ENCODE measurements at regions not wholly inside any gene's neighbourhood (a gene's known extent, or its start where the extent isn't known, plus 50 kb on each side); places are given as distances from the start of the nearest gene placed in this dataset.
"Not testable (repeated sequence)": the region's sequence is repeated elsewhere in the genome, so short reads cannot be mapped to it uniquely, and the experiment has no call there.

DNA sequence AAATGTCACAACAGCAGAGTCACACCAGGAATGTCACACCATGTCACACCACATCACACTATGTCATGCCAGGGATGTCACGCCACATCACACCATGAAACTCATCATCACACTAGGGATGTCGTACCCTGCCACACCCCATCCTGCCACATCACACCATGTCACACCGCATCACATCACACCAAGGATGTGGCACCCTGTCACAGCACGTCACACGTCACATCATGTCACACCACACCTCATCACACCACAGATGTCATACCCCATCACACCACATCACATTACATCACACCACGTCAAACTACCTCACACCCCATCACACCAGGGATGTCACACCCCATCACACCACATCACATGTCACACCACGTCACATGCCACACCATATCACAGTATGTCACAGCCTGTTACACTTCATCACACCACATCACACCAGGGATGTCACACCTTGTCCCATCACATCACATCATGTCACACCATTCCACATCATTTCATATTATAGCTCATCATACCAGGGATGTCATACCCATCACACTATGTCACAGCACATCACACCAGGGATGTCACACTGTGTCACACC is 90.9 kb downstream of the TMEM121 start:
- TF ChIP-seq, protein P1, sequence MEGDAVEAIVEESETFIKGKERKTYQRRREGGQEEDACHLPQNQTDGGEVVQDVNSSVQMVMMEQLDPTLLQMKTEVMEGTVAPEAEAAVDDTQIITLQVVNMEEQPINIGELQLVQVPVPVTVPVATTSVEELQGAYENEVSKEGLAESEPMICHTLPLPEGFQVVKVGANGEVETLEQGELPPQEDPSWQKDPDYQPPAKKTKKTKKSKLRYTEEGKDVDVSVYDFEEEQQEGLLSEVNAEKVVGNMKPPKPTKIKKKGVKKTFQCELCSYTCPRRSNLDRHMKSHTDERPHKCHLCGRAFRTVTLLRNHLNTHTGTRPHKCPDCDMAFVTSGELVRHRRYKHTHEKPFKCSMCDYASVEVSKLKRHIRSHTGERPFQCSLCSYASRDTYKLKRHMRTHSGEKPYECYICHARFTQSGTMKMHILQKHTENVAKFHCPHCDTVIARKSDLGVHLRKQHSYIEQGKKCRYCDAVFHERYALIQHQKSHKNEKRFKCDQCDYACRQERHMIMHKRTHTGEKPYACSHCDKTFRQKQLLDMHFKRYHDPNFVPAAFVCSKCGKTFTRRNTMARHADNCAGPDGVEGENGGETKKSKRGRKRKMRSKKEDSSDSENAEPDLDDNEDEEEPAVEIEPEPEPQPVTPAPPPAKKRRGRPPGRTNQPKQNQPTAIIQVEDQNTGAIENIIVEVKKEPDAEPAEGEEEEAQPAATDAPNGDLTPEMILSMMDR (IDR thresholded peaks at IDR 0.05; ENCODE audit: low read depth, low read length): no peak
- no peak overlapping the region for H3K4me3 ChIP-seq (ENCODE audit: low read depth, low read length)

DNA sequence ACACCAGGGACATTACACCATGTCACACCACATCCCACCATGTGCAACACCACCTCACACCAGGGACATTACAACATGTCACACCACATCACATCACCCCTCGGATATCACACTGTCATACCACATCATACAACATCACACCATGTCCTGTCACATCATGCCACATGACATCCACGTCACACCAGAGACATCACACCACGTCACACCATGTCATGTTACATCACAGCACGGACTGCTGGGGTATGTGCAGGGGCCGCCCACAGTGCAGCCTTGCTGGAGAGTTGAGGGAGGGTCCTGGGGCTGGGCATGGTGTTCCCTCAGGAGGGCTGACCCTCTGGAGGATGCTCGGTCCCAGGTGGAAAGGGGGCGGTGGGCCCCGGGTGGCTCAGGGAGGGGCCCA is 91.4 kb downstream of the TMEM121 start:
- H3K4me3 ChIP-seq (ENCODE audit: low read depth, low read length): not testable (repeated sequence)

DNA sequence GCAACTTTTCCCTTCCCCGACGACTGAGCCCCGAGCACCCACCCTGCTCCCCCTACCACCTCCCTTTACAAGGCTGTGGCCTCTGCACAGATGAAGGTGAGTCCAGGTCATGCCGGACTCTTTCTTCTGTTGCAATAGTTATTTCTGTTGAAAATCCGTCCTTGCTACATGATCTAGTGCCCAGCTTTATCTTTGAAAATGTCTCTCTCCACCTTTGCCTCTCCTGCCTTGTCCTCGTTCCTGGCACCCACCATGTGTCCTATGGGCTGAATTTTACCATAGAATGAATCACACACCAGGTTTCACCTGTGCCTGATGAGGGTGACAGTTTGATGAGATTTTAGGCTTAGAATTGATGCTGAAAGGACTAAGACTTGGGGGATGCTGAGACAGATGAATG is 92.9 kb downstream of the TMEM121 start:
- H3K4me3 ChIP-seq (ENCODE audit: low read depth, low read length): not testable (repeated sequence)

DNA sequence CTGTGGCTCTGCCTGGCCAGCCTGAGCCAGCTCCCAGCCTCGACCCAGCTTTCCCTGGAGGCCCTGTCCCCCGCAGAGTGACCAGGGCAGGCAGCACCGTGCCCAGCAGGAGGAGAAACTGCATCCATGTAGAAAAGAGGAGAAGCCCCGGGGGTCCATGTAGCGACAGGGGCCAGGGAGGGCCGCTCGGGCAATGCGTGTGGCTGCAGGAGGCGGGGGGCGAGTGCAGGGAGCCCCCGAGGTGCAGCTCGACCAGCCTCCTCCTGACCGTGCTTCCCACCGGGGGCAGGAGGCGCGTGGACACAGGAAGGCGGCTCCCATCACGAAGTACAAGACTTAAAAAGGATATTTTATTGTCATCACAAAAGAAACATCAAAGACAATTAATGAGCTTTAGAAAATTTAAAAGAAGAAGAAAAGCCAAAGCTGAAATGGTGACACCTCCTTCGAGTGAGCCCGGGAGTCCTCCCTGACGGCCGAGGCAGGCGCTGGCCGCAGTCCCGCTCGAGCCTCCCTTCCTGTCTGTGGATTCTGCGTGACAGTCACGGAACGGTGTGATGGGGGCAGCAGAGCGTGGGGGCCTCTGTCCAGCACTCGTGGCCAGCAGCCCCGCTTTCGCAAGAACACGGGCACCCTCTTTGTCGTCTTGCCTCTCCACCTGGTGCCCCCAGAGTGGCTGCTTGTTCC is 93.9 kb downstream of the TMEM121 start:
- not testable (repeated sequence) for H3K4me3 ChIP-seq (ENCODE audit: low read depth, low read length)

DNA sequence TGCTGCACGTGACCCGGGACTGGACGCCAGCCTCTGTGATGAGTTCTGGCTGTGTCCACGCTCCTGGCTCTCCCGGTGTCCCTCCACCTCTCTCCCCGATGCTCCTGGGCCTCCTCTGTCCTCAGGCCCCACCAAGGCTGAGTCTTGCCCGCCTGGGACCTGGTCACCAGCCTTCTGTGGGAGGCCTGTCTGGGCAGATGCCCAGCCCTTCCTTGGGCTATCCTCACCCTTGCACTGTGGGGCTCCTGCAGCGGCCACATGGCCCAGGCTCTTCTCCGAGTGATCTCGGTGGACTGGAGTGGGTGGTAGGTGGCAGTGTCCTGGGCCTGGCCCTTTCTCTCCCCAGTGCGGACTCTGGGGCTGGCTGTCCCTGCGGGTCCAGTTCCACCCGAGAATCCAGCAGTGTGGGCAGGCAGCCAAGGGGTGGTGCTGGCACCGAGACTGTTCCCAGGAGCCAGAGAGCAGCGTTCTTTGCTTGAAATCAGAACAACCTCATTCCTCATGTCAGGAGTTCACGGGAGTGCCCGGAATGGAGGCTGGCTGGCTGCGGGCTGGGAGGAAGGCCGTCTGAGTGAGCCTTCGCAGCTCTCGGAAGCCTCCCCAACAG is 94.6 kb downstream of the TMEM121 start:
- not testable (repeated sequence) for H3K4me3 ChIP-seq (ENCODE audit: low read depth, low read length)

DNA sequence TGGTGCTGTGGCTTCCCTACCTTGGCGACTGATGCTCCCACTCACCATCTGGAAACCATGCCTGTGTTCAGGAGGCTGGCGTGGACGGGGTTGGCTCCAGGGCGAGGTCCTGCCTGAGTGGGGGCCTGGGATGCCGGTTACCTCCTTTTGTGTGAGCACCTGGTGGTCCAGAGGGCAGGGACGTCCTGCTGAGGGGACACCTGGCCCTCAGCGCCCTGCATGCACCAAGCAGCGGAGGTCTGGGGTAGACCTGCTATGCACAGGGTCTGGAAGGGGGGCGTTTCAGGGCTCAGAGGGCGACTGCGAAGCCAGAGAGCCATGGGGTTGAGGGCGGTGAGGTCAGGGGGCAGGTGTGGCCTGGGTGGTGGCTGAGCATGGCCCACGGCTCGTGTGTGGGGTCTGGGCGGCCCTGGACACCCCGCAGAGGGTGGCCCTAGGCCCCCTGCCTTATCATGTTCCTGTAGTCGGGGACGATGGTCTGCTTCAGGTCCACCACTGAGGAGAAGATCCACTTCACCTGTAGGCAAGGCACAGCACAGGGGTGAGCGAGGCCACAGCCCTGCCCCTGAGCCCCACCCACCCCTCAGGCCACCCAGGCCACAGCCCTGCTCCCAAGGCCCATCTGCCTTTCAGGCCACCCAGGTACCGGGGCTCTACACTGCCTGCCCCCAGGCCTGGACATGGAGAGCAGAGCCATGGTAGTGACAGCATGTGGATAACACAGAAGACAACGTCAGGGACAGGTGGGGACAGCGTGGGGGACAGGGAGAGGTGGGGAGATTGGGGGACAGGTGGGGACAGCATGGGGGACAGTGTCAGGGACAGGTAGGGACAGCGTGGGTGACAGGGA is 95.3 kb downstream of the TMEM121 start:
- H3K4me3 ChIP-seq (ENCODE audit: low read depth, low read length): not testable (repeated sequence)

DNA sequence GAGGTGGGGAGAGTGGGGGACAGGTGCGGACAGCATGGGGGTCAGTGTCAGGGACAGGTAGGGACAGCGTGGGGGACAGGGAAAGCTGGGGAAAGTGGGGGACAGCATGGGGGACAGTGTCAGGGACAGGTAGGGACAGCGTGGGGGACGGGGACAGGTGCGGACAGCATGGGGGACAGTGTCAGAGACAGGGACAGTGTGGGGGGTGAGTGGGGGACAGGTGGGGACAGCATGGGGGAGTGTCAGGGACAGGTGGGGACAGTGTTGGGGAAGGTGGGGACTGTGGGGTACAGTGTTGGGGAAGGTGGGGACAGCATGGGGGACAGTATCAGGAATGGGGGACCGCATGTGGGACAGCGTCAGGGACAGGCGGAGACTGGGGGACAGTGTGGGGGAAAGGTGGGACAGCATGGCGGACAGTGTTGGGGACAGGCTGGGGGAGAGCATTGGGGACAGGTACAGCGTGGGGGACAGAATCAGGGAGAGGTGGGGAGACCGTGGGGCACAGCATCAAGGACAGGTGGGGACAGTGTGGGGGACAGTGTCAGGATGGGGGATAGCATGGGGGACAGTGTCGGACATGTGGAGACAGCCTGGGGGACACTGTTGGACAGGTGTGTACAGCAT is 96.1 kb downstream of the TMEM121 start:
- H3K4me3 ChIP-seq (ENCODE audit: low read depth, low read length): no peak overlapping the region
- TF ChIP-seq, protein P1 (IDR thresholded peaks at IDR 0.05; ENCODE audit: low read depth, low read length): no peak

DNA sequence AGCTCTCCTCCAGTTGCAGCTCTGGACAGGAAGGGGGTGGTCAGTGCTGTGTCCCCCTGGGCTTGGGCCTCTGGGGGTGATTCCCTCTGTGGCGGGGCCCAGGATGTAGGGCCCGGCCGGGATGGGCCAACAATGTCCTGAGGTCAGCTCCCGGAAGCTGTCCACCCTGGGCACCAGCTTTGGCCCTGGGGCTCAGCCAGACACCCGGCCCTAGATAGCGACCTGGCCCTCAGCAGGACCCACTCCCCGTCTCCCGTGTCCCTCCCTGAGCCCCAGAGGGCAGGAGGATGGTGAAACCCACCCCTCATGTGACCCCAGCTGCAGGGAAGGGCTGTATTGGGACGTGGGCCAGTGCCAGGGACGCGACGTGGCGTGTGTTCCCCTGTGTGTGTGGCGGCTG is 96.8 kb downstream of the TMEM121 start:
- not testable (repeated sequence) for H3K4me3 ChIP-seq (ENCODE audit: low read depth, low read length)

DNA sequence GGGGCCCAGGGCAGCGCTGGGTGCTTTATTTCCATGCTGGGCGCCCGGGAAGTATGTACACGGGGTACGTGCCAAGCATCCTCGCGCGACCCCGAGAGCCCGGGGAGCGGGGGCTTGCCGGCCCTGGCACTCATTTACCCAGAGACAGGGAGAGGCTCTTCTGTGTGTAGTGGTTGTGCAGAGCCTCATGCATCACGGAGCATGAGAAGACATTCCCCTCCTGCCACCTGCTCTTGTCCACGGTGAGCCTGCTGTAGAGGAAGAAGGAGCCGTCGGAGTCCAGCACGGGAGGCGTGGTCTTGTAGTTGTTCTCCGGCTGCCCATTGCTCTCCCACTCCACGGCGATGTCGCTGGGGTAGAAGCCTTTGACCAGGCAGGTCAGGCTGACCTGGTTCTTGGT is 98.0 kb downstream of the TMEM121 start:
- H3K4me3 ChIP-seq (ENCODE audit: low read depth, low read length): not testable (repeated sequence)

DNA sequence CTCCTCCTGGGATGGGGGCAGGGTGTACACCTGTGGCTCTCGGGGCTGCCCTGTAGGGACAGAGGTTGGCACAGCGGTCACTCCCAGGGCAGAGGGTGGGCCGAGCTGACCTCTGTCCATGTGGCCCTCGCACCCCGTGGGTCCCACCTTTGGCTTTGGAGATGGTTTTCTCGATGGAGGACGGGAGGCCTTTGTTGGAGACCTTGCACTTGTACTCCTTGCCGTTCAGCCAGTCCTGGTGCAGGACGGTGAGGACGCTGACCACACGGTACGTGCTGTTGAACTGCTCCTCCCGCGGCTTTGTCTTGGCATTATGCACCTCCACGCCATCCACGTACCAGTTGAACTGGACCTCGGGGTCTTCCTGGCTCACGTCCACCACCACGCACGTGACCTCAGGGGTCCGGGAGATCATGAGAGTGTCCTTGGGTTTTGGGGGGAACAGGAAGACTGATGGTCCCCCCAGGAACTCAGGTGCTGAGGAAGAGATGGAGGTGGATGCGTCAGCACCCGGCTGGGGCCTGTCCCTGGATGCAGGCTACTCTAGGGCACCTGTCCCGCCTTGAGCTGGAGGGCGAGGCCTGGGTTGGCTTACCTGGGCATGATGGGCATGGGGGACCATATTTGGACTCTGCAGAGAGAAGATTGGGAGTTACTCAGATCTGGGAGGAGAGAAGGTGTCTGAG is 98.5 kb downstream of the TMEM121 start:
- H3K4me3 ChIP-seq (ENCODE audit: low read depth, low read length): not testable (repeated sequence)

DNA sequence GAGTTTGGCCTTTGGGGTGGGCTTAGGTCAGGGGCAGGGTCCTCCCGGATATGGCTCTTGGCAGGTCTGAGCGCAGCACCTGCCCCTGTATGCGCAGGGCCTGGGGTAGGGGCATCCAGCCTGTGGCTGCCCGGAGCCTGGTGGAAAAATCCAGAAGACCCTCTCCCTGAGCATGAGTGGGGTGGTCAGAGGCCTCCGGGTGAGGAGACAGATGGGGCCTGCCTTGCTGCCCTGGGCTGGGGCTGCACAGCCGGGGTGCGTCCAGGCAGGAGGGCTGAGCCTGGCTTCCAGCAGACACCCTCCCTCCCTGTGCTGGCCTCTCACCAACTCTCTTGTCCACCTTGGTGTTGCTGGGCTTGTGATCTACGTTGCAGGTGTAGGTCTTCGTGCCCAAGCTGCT is 99.1 kb downstream of the TMEM121 start:
- H3K4me3 ChIP-seq (ENCODE audit: low read depth, low read length): not testable (repeated sequence)

DNA sequence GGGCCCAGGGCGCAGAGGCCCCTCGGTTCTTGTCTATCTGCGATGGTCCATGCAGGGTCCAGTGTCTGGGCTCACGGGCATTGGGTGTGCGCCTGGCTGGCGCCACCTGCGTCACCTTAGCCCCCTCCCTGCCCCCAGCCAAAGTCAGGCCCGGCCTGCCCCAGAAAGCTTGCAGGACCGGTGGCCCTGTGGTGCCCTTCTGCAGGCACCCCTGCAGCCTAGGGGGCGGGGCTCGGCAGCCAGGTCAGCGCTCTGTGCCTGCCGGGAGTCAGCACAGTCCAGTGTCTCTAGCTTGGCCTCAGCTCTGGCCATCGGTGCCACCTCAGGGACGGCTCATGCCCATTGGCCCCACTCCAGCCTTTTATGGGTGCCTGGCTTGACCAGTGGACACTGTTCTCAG is 99.7 kb downstream of the TMEM121 start:
- H3K4me3 ChIP-seq (ENCODE audit: low read depth, low read length): not testable (repeated sequence)

DNA sequence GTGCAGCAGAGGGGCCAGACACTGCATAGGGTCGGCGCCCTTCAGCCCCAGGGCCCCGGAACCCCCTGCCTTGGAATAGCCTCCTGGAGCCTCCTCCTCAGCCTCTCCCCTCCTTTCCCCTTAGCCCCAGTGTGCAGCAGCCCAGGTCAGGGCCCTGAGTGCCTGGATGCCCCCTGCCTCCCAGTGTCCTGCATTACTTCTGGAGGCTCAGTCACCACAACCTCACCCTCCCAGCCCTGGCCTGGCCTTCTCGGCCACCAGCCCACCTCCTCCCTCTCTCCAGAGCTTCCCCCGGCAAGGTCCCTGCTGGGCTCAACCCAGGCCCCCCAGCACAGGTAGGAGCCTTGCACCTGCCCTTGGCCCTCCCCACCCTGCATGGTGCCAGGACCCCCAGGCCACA is 100.3 kb downstream of the TMEM121 start:
- H3K4me3 ChIP-seq (ENCODE audit: low read depth, low read length): not testable (repeated sequence)

DNA sequence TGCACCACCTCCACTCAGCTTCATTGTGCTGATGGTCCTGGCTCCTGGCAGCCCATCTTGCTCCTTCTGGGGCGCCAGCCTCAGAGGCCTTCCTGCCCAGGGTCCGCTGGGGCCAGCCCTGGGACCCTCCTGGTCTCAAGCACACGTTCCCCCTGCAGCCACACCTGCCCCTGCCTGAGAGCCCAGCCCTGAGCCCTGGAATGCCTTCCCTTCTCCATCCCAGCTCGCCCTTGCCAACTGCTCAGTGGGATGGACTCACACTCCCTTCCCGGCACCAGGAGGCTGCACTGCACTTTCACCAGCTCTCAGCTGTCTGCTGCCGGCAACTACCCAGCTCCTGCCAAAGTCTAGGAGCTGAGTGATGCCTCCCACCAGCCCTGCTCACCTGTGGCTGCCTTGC is 100.9 kb downstream of the TMEM121 start:
- H3K4me3 ChIP-seq (ENCODE audit: low read depth, low read length): not testable (repeated sequence)
